Sigmoid colon (tissue), 4 donors: ENCODE measurements at regions not wholly inside any gene's neighbourhood (a gene's known extent, or its start where the extent isn't known, plus 50 kb on each side); places are given as distances from the start of the nearest gene placed in this dataset.

ENCODE experiments used
- CTCF ChIP-seq, 4 experiments: fragments of 450-650 bp in 3 of 4; fragments of 200-600 bp in 1 of 4; IDR thresholded peaks; one replicate each; pipeline ENCODE4 v1.5.1; 2016 to 2019; ENCODE audit warnings: antibody characterized with exemption in 4 of 4, mild to moderate bottlenecking in 3 of 4, moderate library complexity in 2 of 4
- POLR2A ChIP-seq, 2 donors: fragments of 450-650 bp; IDR thresholded peaks; one replicate each; pipeline ENCODE4 v1.6.1; 2016; ENCODE audit warnings: antibody characterized with exemption in 2 of 2, mild to moderate bottlenecking in 2 of 2, moderate library complexity in 2 of 2
- POLR2AphosphoS5 ChIP-seq, 4 donors: sonication (generic); formaldehyde crosslinking; IDR thresholded peaks; one replicate each; pipeline ENCODE4 v1.6.1; 2017; ENCODE audit warnings: antibody characterized with exemption in 4 of 4

- TF ChIP-seq POLR2A (IDR thresholded peaks at IDR 0.05) (no peak), CTCF (IDR thresholded peaks at IDR 0.05) (no peak), POLR2AphosphoS5 (IDR thresholded peaks at IDR 0.05) (no peak)
These were observed 972.2 kb upstream of the MBL2 start for GRCh38 chr10:53744746-53745145.
